ENCODE measurements at regions not wholly inside any gene's neighbourhood (a gene's known extent, or its start where the extent isn't known, plus 50 kb on each side); places are given as distances from the start of the nearest gene placed in this dataset.
A peak's percentile ranks its signal among the peaks of the same experiment; 100 is the strongest.
"Not testable (repeated sequence)": the region's sequence is repeated elsewhere in the genome, so short reads cannot be mapped to it uniquely, and the experiment has no call there.

DNA sequence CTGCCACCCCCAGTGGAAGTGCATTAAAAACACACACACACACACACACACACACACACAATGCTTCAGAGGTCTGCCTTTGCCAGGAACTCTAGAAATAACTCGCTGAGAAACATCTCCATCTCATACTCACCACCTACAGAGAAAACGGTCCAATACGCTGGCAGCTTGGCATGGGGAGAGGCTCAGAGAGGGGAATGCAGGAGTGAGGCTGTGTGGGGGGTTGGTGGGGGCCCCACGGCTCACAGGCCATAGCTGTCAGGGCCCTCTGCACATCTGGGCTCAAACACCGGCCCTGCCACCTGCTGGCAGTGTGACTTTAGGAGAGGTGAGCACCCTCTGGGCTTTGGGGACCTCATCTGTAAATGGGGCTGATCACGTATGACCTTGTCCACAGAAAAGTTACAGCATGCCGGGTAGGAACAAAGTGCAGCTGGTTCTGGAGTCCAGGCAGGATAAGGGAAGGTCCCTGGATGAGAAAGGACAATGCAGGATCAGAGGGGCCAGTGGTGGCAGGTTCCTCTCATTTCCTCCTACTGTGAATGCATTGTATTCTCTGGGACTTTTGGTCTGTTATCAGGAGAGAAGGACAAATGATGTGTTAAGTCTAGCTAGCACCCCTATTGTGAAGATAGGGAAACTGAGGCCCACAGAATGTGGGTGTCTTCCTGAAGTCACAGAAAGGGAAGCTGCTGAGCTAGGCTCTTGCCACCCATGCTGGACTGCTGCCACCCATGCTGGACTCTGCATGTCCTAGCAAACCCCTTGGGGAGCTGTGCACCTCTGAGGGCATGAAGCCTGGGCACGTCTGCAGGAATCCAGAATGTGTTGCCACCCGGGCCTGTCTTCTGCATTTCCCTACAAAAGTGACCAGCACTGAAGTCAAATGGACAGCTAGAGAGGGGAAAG is 404.6 kb downstream of the RPS24 start:
- DNase-seq (ENCODE audit: low spot score): peak; percentile 58

DNA sequence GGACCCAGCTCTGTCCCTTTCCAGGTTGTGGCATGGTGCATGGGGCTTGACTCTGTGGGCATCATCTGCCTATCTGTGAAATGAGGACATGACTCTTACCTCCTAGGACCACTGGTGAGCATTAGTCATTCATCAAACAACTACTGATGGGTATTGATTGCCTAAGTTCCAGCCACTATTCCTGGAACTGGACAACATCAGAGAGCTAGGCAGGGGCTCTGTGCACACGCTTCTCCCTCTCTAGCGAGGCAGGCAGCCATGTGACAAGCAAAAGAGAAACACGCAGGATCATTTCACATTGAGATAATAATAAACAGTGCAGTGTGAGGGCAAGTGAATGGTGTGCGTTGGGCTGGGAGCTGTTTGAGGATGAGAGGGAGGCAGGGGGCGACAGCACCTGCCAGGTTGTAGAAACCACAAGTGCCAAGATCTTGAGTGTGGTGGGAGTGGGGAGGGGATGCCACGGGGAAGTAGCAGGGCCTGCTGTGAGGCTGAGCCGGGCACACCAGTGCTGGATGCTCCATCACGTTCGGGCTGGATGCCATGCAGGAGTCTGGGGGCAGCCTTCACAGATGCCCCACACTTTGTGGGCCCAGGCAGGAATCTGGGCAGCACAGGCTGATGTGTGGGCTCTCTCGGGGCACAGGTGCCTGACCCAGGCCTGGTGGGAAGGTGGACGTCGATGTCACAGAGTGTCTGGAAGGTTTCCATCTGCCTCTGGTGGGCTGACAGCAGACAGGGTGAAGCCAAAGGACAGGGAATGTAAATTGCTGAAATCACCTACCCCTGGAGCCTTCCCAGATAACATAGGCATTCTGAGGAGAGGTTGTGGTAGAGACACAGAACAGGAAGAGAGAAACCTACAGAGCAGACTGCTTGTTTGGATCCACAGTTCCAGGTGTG is 405.5 kb downstream of the RPS24 start:
- DNase-seq (ENCODE audit: low spot score): peak; percentile 41

DNA sequence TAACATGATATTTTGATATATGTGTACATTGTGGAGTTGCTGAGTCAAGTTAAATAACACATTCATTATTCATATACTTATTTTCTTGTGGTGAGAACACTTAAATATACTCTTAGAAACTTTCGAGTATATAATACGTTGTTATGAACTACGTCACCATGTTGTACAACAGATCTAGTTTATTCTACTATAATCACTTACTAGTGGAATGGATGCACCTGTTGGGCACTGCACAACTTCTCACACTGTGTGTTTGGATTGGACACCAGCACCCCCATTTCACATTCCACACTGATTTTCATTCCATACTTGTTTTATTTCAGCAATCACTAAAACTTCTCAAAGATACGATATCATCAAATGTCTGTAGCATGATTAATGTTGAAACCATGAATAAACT is 407.3 kb downstream of the RPS24 start:
- no peak for DNase-seq (ENCODE audit: low spot score)

DNA sequence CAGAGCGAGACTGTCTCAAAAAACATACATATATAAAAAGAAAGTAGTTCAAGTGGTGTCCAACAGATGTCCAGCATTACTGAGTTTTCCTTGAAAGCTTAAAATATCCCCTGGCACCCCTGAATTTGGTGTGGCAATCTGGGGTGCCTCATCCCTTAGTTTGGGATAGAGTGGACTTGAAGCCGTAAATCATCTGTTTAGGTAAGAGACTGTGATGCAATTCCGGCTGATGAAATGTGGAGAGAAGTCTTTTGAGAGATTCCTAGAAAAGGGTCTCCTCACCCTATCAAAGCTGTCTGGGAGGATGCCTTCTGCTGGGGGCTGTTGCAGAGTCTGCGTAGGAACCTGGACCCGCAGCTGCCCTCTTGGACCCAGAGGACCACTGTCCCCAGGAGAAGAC is 408.0 kb downstream of the RPS24 start:
- DNase-seq (ENCODE audit: low spot score): peak; percentile 15

DNA sequence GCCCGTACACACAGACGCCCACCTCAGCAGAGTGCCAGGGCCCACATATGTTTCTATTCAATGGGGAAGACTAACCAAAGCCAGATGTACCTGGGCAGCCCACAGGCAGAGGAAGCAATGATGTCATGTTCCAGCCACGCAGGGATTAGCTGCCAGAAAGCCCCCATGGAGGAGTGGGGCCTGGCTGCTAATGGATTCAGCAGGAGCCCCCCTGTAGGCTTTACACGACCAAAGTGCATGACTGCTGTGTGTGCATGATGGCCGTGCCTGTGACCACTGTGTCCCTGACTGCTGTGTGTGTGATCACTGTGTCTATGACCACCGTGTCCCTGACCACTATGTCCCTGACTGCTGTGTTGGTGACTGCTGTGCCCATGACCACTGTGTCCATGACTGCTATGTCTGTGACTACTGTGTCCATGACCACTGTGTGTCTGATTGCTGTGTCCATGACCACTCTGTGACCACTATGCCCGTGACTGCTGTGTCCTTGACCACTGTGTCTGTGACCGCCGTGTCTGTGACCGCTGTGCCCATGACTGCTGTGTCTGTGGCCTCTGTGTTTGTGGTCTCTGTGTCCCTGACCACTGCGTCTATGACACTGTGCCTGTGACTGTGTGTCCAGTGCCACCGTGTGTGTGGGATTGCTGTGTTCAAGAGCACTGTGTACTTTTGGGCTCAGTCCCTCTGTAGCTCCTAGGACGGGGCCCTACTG is 409.3 kb downstream of the RPS24 start:
- DNase-seq (ENCODE audit: low spot score): no peak

DNA sequence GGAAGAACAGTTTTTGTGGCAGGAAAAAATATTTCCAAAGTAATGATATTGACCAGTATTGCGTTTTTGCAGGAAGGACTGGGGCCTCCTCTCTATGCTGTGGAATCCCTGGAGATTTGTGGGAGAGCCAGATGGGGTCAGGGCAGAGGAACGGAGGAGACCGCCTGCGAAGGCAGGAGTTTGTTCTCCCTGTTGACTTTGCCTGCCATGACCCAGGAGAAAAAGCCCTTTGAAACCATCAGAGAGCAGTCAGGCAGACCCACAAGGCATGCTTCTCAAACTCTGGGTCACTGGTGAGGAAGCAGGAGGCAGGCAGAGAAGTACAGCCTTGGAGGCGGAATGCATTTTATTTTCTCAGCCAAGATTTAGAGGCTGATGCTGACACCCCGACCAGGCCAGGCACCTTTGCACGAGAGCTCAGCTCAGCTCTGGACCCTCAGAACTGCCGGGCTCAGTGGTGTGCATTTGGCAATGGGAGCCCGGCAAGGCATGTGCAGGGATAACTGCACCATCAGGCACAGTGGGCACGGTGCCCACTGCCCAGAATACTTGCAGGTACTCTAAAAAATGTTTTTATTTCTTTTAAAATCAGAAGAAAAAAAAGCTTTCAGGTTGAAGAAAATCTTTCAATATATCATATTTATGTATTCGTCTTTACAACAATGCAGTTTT is 410.4 kb downstream of the RPS24 start:
- DNase-seq (ENCODE audit: low spot score): no peak

DNA sequence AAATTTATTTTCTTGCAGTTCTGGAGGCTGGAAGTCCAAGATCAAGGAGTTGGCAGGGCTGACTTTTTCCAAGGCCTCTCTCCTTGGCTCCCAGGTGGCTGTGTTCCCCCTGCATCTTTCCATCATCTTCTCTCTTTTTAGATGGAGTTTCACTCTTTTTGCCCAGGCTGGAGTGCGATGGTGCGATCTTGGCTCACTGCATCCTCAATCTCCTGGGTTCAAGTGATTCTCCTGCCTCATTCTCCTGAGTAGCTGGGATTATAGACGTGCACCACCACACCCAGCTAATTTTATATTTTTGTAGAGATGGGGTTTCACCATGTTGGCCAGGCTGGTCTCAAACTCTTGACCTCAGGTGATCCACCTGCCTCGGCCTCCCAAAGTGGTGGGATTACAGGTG is 411.1 kb downstream of the RPS24 start:
- DNase-seq (ENCODE audit: low spot score): not testable (repeated sequence)

DNA sequence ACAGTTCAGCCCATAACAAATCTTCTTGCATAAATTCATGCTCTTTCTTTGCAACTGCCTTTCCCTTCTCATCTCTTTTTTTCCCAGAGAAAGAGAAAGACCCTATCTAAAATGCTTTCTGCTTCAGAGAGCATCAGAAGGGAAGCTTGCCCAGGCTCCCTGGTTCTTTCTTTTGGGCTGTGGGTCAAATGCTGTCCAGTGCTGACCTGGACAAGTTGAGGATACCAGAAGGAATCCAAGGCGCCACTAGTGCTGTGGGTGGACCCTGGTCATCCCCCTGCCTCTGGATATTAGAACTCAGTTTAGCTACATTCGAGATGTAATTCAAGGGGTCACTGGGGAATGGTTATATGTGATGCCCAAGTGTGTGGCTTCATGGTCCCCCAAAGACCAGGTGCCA is 411.6 kb downstream of the RPS24 start:
- no peak for DNase-seq (ENCODE audit: low spot score)

DNA sequence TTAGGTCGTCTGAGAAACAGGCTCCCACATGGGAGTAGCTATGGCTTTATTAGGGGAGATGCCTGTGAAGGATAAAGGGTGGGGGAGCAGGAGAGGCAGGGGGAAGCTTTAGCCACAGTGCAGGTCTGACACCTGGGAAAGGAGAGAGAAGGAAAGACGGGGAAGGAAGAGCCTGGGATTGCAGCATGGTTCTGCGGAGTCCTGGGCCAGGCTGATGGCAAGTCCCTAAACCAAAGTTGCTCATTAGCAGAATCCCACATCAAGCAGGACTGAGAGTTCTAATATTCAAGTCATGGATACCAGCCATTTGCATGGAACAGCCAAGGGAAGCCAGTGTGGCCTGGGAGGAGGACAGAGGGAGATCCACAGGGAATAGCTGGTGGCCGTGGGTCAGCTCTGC is 414.8 kb downstream of the RPS24 start:
- DNase-seq (ENCODE audit: low spot score): peak; percentile 49

DNA sequence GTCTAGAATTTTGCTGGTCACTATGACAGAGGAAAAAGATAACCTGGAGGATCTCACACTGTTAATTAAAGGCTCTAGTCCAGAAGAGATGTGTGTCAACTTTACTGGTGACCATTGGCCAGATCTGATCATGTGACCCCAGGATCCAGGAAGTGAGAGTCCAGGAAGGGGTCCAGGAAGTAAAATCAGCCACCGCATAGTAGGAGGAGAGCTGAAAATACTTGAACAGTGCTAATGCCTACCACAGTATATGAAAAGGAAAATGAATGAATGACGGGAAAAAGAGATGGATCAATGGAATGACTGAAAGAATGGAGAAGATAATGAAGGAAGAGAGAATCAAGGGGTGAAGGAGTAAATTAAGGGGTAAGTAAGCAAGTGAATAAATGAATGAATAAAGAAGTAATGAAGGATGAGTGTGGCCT is 415.3 kb downstream of the RPS24 start:
- no peak for DNase-seq (ENCODE audit: low spot score)

DNA sequence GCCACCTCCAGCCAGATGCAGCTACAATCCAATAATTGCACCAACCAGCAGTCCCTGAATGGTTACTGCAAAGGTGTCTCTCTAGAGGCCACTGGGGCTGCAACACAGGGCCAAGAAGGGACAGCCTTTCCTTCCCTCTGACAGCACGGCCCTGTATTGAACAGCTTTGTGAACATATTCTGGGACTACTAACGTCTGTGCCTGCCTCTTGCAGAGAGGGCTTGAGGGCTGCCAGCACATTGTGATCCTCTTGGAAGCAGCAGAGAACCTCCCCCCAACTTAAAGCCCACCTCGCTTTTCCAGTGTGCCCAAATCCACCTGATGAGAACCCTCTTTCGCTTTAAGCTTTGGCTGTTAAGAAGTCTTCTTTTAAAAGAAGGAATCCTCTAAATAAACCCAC is 415.9 kb downstream of the RPS24 start:
- DNase-seq (ENCODE audit: low spot score): peak; percentile 38

DNA sequence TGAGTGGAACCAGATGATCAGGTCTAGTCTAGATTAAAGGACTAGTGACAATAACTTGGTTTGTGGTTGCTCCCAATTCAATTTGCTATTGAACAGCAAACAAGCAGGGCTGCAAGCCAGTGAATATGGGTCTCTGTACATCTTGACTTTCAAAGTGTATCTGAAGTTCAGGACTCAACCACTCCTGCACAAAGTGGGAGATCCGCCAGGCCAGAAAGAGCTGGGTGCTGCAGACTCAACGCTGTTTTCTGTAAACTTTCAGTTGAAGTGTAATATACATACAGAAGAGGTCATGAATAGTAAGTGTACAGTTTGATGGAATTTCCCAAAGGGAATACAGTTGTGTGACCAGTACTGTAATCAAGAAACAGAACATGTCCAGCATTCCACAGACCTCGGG is 416.6 kb downstream of the RPS24 start:
- DNase-seq (ENCODE audit: low spot score): peak; percentile 2

DNA sequence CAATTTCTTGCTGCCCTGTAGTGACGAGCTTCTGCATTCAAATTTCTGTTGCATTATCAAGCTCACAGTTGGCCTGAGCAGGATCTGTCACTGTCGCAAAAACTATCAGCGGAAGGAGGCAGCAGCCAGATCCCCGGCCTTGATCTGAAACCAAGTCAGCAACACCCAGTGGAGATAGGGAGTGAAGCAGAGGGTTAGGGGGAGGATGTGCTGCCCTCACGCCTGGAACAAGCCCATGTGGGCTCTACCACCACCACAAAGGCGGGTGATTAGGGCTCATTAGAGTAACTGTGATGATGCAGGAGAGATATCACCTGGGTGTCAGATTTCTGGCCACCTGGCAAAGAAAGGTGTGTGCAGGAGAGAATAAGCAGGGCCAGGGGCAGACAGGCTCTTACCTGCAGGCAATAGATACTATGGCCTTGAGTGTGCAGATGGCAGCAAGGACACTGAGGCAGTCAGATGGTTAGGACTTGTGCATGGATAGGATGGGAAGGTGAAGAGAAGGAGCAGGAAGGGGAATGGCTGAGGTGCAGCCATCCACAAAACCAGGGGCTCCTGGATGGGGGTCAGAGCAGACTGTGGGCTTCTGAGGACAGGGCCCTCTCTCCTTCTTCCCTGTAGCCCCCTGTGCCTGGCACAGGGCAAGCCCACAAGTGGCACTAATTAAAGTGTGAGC is 417.3 kb downstream of the RPS24 start:
- peak; percentile 30 for DNase-seq (ENCODE audit: low spot score)

DNA sequence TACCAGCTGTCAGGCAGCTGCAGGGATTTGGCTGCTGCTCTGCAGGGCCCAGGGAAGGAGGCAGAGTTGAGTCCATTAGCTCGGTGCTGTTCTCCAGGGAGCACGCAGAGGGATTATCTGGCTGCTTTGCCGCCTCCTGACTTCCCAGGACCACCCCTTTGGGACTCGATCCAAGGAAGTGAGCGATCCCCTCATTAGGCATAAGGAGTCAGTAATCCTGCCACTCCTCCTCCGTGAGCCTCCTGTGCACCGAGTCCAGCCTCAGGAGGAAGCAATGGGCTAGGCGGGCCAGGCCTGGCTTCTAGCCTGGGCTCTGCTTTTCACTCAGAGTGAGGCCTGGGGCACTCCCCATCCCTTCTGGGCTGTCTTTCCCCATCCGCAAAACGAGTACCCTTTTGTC is 417.9 kb downstream of the RPS24 start:
- no peak for DNase-seq (ENCODE audit: low spot score)

DNA sequence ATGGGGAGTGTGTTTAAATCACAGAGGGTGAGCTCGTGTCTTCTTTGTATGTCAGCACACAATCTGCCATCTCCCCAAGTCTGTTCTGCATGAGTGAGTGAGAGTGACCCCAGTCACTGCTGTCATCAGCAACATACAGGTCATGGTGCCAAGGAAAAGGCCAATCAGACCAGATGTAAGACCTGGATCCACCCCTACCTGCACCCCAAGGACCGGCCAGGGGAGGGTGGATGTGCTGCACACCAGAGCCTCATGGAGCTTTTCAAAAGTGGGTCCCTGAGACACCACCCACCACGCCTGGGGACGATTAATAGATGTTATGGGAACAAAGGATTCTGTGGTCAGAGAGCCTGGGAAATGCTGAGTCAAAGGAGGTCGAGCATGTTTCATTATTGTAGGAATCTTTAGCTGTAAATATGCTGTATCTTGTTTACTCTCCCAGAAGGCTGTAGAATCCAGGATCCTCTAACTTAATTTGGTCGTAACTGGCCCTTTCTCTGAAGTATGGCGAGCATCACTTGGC is 420.5 kb downstream of the RPS24 start:
- DNase-seq (ENCODE audit: low spot score): no peak

DNA sequence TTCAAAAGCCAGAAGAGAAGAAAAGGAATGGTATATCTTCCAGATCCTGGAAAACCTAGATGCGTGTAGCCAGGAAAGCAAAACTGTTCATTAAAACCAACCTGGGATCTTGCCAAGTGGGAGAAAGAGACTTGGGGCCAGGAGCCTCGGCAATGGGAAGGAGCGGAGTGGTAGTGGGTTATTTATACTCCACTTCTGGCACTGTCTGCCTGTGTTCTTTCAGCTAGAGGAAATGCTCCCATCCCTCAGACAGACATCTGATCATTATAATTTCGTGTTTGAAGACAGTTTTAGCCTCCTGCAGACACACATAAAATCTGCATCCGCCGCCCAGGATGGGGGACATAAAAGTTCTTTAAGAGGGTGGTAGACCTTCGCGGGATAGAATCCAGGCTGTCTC is 421.6 kb downstream of the RPS24 start:
- DNase-seq (ENCODE audit: low spot score): no peak

DNA sequence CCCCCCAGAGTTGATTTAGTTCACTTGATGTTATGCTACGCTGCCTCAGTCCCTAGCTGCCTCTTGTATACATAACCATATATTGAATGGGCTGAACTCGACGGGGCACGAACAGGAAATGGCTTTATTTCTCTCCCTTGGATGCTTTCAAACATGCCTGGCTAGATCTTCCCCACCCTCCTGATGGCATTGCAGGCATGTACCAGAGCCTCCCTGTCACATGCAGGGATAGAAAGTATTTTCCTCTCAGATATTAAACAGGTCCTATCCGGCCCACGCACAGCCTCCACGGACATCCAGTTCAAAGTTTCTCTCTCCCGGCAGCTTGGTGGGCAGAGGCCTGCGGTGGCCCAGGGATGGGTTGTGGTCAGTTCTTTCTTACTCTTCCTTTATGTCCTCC is 422.1 kb downstream of the RPS24 start:
- DNase-seq (ENCODE audit: low spot score): no peak

DNA sequence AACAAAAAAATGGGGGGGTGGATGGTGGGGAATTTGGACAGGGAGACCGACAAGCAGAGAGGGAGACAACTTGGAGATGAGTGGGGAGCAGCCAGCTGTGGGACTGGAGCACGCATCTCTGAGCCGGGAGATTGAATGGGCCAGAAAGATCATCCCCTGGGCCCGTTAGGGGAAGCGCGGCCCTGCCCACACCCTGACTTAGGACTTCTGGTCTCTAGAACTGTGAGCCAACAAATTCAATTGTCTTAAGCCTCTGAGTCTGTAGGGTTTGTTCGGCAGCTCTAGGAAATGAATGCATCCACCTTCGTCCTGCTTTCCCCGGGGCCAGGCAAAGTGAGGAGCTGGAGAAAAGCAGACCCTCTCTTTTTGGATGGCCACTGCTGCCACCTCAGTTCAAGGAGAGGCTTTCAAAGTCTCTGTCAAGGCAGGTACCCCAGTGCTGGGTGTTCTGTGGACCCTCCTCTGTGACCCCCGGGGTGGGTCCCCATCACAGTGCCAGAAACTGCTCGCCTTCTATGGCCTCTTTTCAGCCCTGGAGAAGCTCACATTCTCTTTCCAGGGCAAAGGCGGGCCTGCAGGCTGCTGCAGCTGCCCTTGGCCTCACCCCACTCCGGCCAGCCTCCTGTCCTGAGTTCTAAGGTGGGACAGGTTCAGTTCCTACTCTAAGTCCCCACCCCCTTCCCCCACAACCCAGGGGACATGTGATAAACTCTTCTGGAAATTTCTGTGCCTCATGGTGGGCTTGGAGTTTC is 423.2 kb downstream of the RPS24 start:
- no peak for DNase-seq (ENCODE audit: low spot score)

DNA sequence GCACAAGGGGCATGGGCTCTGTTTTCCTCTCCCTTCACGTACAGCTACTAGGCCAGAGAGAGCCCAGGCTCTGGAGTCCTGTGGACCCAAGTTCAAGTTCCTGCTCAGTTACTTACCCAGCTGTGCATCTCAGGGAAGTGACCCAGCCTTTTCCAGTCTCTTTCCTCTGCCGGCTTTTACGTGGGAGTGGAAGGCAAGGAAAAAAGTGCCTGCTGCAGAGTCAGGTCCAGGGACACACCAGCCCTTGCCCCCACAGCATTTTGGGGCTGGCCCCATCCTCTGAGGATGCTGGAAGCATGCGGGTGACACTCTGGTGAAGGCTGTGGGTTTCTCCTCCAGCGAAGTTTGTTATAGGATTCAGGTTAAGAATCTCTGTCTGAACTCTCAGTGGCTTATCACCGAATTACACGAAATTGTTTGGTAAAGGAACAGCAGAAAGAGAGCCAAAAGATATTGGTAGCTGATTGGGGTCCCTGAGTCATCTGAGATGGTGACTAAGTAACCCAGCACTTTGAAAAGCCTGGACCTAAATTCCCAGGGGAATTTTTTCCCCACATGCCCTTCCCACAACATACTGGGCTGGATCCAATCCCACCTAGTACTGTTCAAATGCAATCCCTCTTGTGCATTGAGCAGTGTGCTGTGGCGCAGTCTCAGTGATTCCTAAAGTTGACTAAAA is 424.3 kb downstream of the RPS24 start:
- DNase-seq (ENCODE audit: low spot score): no peak
